ENCODE measurements at regions not wholly inside any gene's neighbourhood (a gene's known extent, or its start where the extent isn't known, plus 50 kb on each side); places are given as distances from the start of the nearest gene placed in this dataset.
A peak's percentile ranks its signal among the peaks of the same experiment; 100 is the strongest.

GRCh38 chr3:111476701-111477100 lies 65.3 kb upstream of the CD96 start (continued):
- no peak for TF ChIP-seq ZNF707 (CRISPR knock-in tag; conservative IDR thresholded peaks at IDR 0.05)

GRCh38 chr3:111480091-111480490 lies 61.9 kb upstream of the CD96 start:
- H3K4me2 ChIP-seq (ENCODE audit: insufficient read depth, low read length): no peak overlapping the region
- BruUV-seq (replicated peaks): no TSS peak
- no peak overlapping the region for H2AFZ ChIP-seq (ENCODE audit: low read depth, low read length)
- FAIRE-seq (no peak), DNase-seq (ENCODE audit: extremely low read depth in 1 of 4, low spot score in 3 of 4) (no peak), ATAC-seq (no peak)
- no peaks in the 10 kb centered on the region for H4K20me1 ChIP-seq (replicated peaks; ENCODE audit: control insufficient read depth, insufficient read depth, low read length)
- POLR2A ChIA-PET: no interaction called here
- no peaks in the 10 kb centered on the region for H3K4me1 ChIP-seq (replicated peaks in 1 of 2; ENCODE audit: control insufficient read depth in 2 of 2, insufficient read depth in 2 of 2, low read length in 2 of 2)
- no peaks in the 10 kb centered on the region for H3K27me3 ChIP-seq (ENCODE audit: control insufficient read depth in 2 of 2, insufficient read depth in 2 of 2, low read length in 2 of 2)
- H3K27ac ChIP-seq (ENCODE audit: extremely low read depth, low read depth, low read length): no peak overlapping the region
- CTCF ChIA-PET (ENCODE audit: low intra/inter-chr PET ratio): no interaction called here
- 0% methylated on average over 1 of the region's 1 CpG for WGBS (ENCODE audit: insufficient coverage, low coverage, missing lambda C conversion rate)
- intact Hi-C loops (cut with micrococcal nuclease) (no loop called here), in situ Hi-C loops (cut with MboI) (loop anchor here (25.0 kb wide), 1 partner anchor 1743 kb away; no protein-coding TSS in a partner anchor)
- no peak overlapping the region for H3K4me3 ChIP-seq
- no peaks in the 10 kb centered on the region for H3K9me3 ChIP-seq (replicated peaks; ENCODE audit: control insufficient read depth, insufficient read depth, low read depth, low read length)
- no peaks in the 10 kb centered on the region for H3K79me2 ChIP-seq (ENCODE audit: control insufficient read depth, insufficient read depth, low read length)
- no peak overlapping the region for H3K9ac ChIP-seq (ENCODE audit: insufficient read depth in 1 of 2, low read depth in 2 of 2, low read length in 2 of 2)
- H3K36me3 ChIP-seq (ENCODE audit: control insufficient read depth, insufficient read depth, low read length): no peaks in the 10 kb centered on the region
- no peaks in the 10 kb centered on the region for H3K9me1 ChIP-seq (ENCODE audit: control insufficient read depth, insufficient read depth, low read length)
- 0 out of 4 replicates have a peak, but pooled peaks of 1 of the 2 experiments have one; percentile 39 for TF ChIP-seq TEAD1 (CRISPR knock-in tag; IDR thresholded peaks at IDR 0.05)
- TF ChIP-seq GMEB1 (CRISPR knock-in tag; IDR thresholded peaks at IDR 0.05): no peak
- TF ChIP-seq PURB (CRISPR knock-in tag; IDR thresholded peaks at IDR 0.05; ENCODE audit: low read depth): no peak
- no peak for TF ChIP-seq NBN (IDR thresholded peaks at IDR 0.05; ENCODE audit: low read depth)
- TF ChIP-seq PPARD (CRISPR knock-in tag; IDR thresholded peaks at IDR 0.05): no peak
- TF ChIP-seq, protein P1, sequence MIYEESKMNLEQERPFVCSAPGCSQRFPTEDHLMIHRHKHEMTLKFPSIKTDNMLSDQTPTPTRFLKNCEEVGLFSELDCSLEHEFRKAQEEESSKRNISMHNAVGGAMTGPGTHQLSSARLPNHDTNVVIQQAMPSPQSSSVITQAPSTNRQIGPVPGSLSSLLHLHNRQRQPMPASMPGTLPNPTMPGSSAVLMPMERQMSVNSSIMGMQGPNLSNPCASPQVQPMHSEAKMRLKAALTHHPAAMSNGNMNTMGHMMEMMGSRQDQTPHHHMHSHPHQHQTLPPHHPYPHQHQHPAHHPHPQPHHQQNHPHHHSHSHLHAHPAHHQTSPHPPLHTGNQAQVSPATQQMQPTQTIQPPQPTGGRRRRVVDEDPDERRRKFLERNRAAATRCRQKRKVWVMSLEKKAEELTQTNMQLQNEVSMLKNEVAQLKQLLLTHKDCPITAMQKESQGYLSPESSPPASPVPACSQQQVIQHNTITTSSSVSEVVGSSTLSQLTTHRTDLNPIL (CRISPR knock-in tag; IDR thresholded peaks at IDR 0.05): peak; percentile 73; the same call in 1 of the 2 replicates
- TF ChIP-seq NUFIP1 (IDR thresholded peaks at IDR 0.05; ENCODE audit: partially characterized antibody): no peak
- no peak for TF ChIP-seq TEAD2 (tag; IDR thresholded peaks at IDR 0.05)
- TF ChIP-seq ZNF79 (CRISPR knock-in tag; IDR thresholded peaks at IDR 0.05; ENCODE audit: low read depth): peak; percentile 91
- no peak for TF ChIP-seq ZNF23 (CRISPR knock-in tag; IDR thresholded peaks at IDR 0.05)
- peak; percentile 89 for TF ChIP-seq CREB3 (tag; conservative IDR thresholded peaks at IDR 0.05; ENCODE audit: low read depth)
- TF ChIP-seq SNIP1 (IDR thresholded peaks at IDR 0.05; ENCODE audit: low read depth): no peak
- TF ChIP-seq ZFP91 (CRISPR knock-in tag; IDR thresholded peaks at IDR 0.05): no peak
